BE2C (cell line): ENCODE measurements at regions not wholly inside any gene's neighbourhood (a gene's known extent, or its start where the extent isn't known, plus 50 kb on each side); places are given as distances from the start of the nearest gene placed in this dataset.
"Not testable (repeated sequence)": the region's sequence is repeated elsewhere in the genome, so short reads cannot be mapped to it uniquely, and the experiment has no call there.

Experiments
- DNase-seq: peaks from one replicate; pipeline ENCODE4 v3.0.0-alpha.2; 2020
- H3K27me3 ChIP-seq: fragments of 250-450 bp; sonication (Bioruptor Pico); 2 replicates; pipeline ENCODE4 v1.5.1; 2020; ENCODE audit warnings: mild to moderate bottlenecking
- H3K36me3 ChIP-seq: fragments of 250-450 bp; sonication (Bioruptor Pico); 2 replicates; pipeline ENCODE4 v1.5.1; 2020; ENCODE audit warnings: mild to moderate bottlenecking
- H3K4me1 ChIP-seq: fragments of 250-450 bp; sonication (Bioruptor Pico); 2 replicates; pipeline ENCODE4 v1.5.1; 2020
- H3K4me3 ChIP-seq: 2 replicates; pipeline ENCODE4 v1.5.1; 2011; ENCODE audit warnings: low read depth, low read length
- H3K9me3 ChIP-seq: fragments of 250-450 bp; sonication (Bioruptor Pico); 2 replicates; pipeline ENCODE4 v1.5.1; 2020
- TF ChIP-seq, protein P1 (sequence below): IDR thresholded peaks from 2 replicates; pipeline ENCODE4 v1.5.1; 2012; ENCODE audit warnings: mild to moderate bottlenecking, low read depth, low read length

DNA sequence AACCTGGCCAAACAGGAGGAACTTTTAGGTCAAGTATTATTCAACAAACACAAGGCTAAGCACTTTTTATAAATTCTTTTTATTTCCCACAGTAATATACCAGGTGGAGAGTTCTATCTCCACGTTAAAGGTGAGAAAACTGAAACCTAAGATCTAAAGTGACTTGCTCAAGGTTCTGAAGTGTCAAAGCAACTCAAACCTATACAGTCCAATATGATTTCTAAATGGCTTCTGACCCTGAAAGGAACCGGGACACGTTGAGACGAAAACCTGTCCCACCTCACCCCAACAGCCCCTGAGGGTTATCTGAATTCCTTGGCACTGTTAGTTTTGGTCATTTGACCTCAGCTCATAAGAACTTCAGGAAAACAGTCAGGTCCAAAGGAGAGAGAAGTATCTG lies 814.5 kb upstream of the LRATD1 start:
- Histone ChIP-seq H3K36me3 (no peaks in the 10 kb centered on the region; the same call in 1 of the 2 replicates), H3K4me1 (no peaks in the 10 kb centered on the region; the same call in 1 of the 2 replicates), H3K27me3 (no peaks in the 10 kb centered on the region), H3K4me3 (no peak overlapping the region), H3K9me3 (no peaks in the 10 kb centered on the region)
- TF ChIP-seq, protein P1, sequence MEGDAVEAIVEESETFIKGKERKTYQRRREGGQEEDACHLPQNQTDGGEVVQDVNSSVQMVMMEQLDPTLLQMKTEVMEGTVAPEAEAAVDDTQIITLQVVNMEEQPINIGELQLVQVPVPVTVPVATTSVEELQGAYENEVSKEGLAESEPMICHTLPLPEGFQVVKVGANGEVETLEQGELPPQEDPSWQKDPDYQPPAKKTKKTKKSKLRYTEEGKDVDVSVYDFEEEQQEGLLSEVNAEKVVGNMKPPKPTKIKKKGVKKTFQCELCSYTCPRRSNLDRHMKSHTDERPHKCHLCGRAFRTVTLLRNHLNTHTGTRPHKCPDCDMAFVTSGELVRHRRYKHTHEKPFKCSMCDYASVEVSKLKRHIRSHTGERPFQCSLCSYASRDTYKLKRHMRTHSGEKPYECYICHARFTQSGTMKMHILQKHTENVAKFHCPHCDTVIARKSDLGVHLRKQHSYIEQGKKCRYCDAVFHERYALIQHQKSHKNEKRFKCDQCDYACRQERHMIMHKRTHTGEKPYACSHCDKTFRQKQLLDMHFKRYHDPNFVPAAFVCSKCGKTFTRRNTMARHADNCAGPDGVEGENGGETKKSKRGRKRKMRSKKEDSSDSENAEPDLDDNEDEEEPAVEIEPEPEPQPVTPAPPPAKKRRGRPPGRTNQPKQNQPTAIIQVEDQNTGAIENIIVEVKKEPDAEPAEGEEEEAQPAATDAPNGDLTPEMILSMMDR = no peak
- DNase-seq = no peak

DNA sequence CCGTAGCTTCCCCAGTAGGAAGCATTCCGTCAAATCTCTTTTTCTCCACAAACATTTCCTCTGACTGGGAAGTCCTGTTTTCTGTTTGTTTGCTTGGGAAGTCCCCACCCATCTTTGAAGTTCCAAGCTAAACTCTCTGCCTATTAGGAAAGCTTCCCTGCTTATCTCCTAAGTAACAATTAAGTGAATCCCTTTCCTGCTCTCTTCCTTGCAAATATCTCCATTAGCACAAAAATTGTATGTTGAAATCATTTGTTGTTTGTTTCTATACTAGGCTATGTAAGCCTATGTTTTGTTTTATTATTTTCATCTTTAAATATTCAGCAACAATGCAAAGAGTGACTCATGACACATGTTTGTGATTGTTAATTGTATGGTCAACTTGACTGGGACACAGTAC lies 812.6 kb upstream of the LRATD1 start:
- no peak for DNase-seq
- no peaks in the 10 kb centered on the region for H3K9me3 ChIP-seq
- H3K36me3 ChIP-seq = no peaks in the 10 kb centered on the region
- no peaks in the 10 kb centered on the region for H3K27me3 ChIP-seq
- TF ChIP-seq, protein P1 = no peak
- H3K4me3 ChIP-seq = no peak overlapping the region
- H3K4me1 ChIP-seq = no peaks in the 10 kb centered on the region

DNA sequence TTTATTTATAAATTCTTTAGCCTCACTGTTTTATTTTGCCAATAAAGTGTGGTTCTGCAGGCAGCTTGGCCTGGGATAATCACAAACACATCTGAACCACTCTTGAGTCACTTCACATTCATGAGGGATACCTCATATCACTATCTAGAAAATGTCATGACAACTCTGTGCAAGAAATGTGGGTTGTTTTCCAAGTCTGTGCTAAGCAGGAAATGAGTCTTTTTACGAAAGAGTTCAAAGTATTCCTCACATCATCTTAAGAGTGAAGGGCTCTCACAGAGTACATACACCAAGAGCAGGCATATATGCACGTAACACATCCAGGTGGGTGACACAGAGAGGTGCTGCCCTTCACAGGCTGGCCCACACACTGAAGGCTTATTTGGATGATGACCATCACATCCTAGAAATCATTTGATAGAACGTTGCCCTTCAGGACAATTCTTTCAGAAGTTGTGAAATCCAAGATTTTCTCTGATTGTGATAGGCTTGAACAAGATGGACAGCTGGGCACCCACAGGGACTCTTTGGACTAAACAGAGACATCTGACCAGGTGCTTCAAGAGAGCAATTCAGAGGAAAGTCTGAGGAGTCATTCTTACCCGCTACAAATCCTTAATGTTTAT lies 811.1 kb upstream of the LRATD1 start:
- H3K4me1 ChIP-seq = no peaks in the 10 kb centered on the region
- TF ChIP-seq, protein P1 = no peak
- no peaks in the 10 kb centered on the region for H3K27me3 ChIP-seq
- no peaks in the 10 kb centered on the region for H3K9me3 ChIP-seq
- no peaks in the 10 kb centered on the region for H3K36me3 ChIP-seq
- no peak for DNase-seq
- no peak overlapping the region for H3K4me3 ChIP-seq

DNA sequence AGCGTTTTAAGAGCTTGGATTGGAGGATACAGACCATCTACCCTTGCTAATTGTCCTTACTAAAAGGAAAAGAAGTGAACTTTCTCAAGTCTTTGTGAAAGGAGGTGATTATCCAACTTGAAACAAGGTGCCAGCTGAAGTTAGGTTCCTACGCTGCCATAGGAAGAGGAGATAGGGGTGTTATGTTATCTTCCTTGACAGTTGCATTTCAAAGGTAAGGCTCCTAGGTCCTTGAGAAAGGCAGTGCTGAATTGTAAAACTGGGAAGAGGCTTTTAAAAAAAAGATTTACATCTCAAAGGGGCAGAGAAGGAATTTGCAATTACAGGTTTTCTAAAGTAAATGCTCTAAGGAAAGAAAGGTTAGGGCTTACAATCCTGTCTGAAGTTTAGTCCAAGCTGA lies 810.2 kb upstream of the LRATD1 start:
- Histone ChIP-seq H3K4me1 (no peaks in the 10 kb centered on the region), H3K27me3 (no peaks in the 10 kb centered on the region), H3K36me3 (no peaks in the 10 kb centered on the region), H3K4me3 (no peak overlapping the region), H3K9me3 (no peaks in the 10 kb centered on the region)
- no peak for DNase-seq
- TF ChIP-seq, protein P1 = no peak

DNA sequence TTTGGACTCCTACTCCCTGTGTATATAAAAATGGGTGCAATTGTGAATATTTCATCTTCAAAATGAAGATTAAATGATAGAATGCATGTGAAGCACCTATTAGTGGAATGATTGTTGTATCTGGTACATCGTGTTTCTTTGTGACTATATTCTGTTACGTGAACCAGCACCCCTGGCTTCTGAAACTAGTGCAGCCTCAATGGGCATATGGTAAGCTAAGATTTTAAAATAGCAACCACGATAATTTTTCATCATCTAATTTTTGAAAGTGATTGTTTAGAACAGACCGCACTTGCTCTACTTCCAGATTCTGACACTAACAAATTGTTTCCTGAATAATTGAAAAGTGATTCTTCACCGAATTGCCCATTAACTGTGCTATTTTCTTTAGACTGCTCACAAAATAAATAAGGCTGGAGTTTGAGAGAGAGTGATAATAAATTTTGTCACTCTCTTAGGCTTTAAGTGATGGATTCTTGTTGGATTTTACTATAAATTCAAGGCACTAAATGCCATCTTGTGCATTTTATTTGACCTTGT lies 806.1 kb upstream of the LRATD1 start:
- Histone ChIP-seq H3K27me3 (no peaks in the 10 kb centered on the region), H3K4me1 (no peaks in the 10 kb centered on the region), H3K9me3 (no peaks in the 10 kb centered on the region), H3K4me3 (no peak overlapping the region), H3K36me3 (no peaks in the 10 kb centered on the region; the same call in 1 of the 2 replicates)
- DNase-seq = no peak
- TF ChIP-seq, protein P1 = no peak

DNA sequence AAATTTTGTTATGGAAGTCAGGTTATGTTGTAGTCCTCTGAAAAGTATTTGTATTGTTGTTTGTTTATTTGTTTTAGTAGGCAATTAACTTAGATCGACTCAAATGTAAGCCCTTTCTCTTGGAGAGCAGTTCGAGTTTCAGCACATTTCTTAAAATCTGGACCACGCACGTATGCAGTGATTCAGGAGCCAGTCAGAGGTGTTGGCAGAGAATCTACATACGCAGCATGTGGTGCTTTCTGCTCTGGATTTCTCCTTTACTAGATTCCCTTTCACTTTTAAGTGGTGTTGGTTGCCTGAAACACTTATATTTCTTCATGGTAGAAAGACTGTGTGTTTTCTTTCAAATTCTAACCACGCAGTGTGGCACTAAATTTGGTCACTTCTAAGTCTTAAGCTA lies 773.9 kb upstream of the LRATD1 start:
- no peak overlapping the region for H3K4me3 ChIP-seq
- H3K9me3 ChIP-seq = no peaks in the 10 kb centered on the region
- H3K4me1 ChIP-seq = no peaks in the 10 kb centered on the region; the same call in 1 of the 2 replicates
- no peaks in the 10 kb centered on the region for H3K36me3 ChIP-seq
- TF ChIP-seq, protein P1 = no peak
- no peak for DNase-seq
- H3K27me3 ChIP-seq = no peaks in the 10 kb centered on the region

DNA sequence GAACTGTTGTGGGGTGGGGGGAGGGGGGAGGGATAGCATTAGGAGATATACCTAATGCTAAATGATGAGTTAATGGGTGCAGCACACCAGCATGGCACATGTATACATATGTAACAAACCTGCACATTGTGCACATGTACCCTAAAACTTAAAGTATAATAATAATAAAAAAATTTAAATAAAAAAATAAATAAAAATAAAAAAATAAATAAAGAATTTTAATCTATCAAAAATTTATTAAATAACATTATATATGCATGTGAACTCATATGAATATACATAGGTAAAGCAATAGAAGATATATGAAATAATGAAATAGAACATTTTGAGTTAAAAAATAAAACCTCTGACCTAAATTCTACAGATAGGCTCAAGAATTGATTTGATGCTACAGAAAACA lies 764.2 kb upstream of the LRATD1 start:
- H3K27me3 ChIP-seq, H3K4me3 ChIP-seq, H3K4me1 ChIP-seq, H3K9me3 ChIP-seq, H3K36me3 ChIP-seq, DNase-seq: not testable (repeated sequence)
